Nucleus accumbens (tissue), 56 donors: ENCODE measurements at regions not wholly inside any gene's neighbourhood (a gene's known extent, or its start where the extent isn't known, plus 50 kb on each side); places are given as distances from the start of the nearest gene placed in this dataset.

Experiments
- DNase-seq, 56 donors: peaks; one replicate each; lab custom pipeline; 2025; lab: John Stamatoyannopoulos, UW

DNA sequence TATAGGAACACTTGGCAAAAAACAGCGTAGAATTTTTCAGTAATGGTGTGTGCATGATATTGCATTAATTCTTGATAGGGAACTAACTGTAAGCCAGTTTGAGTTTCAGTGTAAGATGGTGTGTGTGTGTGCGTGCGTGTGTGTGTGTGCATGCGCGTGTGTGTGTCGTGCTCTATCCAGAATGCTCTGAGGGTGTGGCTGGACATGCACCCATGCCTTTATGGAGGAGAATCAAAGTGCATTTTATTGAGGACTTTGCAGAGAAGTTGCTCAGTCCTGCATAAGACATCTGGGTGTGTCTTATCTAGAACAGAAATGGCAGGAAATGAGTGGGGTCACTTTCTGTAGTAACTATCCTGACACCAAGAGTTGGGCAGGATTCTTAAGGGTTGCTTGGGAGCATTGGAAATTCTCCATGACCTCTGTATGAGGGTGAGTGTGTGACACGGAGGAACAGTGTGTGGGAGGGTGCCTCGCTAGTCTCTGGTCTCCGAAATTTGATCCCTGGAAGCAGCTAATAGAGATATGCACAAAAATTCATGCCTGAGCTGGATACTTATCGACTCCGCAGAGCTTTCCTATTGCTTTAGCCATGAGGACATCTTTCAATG lies 252.2 kb downstream of the TSHZ3 start:
- no peak for DNase-seq

DNA sequence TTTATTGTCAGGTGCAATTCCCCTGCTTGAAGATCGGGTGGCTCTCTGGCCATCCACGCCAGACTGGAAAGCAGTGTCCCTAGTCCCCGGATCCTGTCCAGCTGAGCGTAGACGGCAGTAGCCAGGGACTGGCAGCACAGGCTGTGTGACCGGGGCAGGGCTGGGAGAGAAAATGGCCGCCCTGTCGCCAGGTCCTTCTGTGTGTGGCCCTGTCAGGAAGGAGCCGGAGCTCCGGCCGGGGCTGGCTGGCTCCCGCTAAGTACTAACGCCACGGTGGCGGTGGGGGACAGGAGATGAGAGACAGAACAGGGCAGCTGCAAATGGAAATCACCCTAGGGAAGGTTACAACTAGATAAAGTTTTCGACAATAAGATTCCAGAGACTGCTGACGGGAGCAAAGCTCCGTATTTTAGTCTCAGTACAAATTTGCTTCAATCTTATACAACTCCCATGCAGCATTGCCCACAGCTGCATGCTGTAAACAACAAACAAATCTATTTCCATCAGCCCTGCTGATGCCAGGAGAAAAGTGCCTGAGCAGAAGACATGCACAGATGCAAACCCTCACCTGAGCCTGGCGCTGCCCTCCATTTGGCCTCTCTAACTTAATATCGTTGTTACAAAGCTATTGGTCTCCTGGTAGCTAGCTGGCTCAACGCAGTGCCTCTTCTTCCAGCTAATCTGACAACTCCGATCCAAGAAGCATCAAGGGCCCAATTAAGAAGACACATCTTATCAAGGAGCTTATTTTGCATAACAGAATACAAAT lies 253.0 kb downstream of the TSHZ3 start:
- DNase-seq: no peak

DNA sequence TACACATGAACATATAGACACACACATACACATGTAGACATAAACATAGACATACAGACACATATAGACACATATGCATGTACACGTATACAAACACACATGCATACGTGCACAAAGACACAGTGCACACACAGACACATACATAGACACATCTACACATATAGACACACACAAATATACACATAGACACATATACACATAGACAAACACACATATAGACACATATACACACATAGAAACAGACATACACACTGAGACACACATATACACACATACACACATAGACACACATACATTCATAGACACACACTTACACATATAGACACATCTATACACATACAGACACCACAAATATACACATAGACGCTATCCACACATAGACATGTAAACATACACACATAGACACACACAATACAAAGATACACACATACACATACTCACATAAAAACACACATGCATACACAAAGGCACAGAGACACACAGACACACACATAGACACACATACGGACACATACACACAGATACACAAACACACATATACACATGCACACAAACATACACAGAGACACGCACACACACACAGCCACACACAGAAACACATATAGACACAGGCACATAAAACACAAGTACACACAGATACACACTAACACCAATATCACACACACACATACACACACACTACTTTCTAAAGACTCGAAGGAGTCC lies 254.0 kb downstream of the TSHZ3 start:
- no peak for DNase-seq

DNA sequence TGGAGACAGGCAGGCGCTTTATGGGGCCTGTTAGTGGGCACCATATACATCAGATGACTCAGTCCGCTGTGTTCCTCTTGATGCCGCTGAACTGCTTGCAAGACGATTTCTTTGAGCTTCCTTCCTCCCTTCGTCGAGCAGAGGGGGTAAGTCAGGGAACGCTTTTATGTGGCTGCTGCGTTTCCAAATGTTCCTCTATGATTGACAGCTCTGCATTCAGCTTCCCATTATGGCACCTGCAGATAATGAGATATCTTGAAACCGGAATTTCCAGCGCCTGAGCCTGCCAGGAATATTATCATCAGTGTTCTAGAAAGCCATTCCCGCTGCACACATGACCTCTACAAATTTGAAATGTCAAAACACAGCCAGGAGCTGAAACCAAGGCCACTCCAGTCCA lies 257.0 kb downstream of the TSHZ3 start:
- DNase-seq: no peak

DNA sequence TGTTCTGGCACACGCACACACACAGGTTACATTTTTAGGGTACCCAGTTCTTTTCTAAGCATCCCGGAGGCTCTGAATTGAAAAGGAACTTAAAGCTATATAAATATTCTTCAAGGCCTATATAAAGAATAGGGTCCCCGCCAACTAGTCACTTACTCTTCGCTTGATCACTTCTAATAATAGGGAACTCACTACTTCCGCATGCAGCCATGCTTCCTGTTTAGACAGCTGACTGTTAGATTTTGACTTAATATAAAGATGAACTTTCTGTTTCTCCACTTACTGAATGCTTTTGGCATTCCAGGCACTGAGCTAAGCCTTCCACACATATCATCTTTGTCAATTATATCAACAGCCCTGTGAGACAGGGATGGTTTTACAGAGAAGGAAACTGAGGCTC lies 259.6 kb downstream of the TSHZ3 start:
- no peak for DNase-seq

DNA sequence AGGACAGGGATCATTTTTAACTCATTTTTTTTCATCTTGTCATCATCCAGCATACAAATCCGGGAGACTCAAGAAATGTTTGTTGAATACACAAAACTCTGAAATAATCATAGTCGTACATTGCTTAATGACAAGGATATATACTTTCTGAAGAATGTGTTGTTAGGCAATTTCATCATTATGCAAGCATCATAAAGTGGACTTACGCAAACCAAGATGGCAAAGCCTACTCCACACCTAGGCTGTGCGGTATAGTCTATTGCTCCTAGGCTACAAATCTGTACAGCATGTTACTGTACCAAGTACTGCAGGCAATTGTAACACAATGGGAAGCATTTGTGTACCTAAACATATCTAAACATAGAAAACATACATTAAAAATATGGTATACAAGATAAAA lies 264.1 kb downstream of the TSHZ3 start:
- no peak for DNase-seq

DNA sequence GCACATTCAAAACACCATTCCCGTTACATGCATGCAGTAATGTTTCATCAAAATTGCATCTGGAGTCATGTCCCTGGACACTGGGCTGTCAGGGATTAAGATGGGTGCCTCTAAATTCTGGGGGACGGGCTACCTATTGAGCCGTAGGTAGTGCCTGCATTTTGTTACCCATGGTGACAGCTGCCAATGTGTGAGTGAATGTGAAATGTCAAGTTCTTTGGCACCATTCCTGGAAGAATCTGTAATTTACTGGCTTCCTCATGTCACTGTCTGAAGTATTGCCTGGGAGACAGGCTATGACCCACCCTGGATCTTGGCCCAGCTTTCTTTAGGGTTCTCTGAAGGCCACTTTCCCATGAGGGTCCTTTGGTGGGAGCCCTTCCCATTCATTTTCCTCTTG lies 266.1 kb downstream of the TSHZ3 start:
- no peak for DNase-seq

DNA sequence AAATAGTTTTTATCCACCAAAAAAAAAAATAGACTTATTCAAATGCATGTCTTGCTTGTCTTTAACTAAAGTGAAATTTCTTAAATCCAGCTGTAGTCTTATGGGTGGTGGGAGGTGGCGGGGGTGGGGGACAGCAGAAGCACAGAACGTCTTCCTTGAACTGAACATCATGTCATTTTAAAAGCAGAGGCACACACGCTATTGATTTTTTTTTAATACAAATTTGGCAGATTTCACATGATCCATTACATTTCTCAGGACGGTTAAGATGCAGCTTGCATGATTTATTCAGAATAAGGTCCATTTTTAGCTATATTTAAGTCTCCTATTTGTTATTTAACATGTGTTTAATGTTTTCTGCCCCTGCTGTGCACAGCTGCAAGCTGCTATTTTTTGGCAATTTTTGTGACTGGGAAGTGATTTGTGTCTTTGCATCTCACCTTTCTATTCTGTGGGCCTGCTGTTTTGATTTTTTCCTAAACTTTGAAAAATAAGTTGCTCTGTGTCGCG lies 274.0 kb downstream of the TSHZ3 start:
- DNase-seq: peak in 3 of 56 donors; percentile 13 to 36 (median 34)

DNA sequence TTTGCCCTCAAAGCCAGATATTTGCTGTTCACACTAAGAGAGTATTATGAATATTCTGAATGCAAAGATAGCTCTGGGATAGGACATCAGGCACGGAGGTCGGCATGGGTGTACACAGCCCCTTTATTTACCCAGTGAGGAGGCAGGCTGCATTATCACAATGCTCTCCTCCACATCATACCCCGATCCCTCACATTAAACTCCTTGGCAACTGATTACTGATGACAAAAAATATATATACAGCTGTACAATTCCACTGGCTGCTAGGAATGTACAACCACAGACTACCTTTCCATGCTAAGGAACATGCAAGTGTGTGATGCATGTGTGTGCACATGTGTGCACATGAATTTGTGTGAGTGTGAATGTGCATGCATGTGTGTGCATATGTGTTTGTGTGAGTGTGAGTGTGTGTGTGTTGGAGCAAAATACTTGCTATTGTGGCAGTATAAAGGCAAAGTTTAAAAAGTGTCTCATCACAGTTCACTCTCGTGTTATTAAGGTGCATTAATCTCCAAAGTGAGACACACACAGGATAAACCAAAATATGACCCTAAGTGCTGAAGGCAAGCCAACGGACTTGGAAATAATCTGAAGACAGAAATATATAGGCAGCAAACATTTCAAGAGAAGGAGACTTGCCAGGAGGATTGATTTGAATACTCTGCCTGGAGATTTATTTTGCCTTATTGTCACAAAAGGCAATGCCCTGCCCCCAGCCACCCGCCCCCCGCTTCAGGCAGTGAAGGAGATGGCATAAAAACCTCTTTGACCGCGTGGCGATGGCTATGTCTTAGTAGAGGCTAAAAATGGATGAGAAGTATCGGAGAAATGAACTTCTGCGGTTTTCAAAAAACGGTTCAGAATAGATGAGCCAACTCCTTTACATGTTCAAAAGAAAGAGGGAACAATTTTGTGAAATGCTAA lies 274.8 kb downstream of the TSHZ3 start:
- DNase-seq: peak in 2 of 56 donors; percentile 4 to 9

DNA sequence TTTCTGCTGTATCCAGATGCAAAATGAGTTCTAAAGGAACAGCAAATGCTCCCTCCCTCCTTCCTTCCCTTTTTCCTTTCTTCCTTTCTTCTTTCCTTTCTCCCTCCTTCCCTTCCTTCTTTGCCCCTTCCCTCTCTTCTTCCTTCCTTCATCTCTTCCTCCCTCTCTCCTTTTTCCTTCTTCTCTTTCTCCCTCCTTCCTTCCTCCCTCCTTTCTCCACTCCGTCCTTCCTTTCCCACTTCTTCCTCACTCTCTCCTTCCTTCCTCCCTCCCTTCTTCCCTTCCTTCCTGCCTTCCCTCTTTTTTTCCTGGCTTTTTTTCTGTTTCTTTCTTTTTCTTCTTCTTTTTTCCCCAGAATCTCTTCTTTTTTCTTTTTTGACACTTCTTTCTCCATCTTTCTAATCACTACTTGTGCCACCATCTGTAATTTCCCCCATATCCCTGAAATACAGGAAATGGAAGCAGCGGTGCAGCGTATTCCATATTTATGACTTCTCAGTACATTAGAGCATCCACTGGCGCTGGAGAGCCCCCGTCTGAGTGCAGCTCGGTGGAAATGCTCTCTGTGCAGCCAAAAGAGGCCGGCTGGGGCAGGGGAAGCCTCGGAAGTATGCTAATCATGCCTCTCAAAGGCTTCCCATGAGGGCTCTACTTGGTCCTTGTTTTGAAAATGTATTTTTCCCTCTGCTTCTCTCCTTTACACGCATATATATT lies 275.6 kb downstream of the TSHZ3 start:
- peak in 1 of 56 donors; percentile 4 for DNase-seq

DNA sequence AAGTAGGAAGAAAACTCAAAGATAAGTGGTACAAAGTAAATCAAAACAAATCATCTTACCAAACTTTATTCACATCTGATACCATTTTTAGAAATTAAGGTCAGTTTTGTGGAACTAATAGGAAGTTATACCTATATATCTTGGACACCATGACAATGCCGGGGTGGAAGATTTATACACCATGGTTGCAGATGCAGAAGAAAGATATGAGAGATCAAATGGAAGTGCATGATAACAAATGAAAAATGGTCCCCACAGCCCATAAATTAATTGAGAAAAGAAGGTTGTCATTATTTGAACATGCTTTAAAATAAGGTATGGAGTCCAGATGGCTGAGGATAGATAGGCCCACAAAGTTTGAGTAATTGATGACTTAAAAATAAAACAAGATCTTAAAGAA lies 276.8 kb downstream of the TSHZ3 start:
- DNase-seq: no peak

DNA sequence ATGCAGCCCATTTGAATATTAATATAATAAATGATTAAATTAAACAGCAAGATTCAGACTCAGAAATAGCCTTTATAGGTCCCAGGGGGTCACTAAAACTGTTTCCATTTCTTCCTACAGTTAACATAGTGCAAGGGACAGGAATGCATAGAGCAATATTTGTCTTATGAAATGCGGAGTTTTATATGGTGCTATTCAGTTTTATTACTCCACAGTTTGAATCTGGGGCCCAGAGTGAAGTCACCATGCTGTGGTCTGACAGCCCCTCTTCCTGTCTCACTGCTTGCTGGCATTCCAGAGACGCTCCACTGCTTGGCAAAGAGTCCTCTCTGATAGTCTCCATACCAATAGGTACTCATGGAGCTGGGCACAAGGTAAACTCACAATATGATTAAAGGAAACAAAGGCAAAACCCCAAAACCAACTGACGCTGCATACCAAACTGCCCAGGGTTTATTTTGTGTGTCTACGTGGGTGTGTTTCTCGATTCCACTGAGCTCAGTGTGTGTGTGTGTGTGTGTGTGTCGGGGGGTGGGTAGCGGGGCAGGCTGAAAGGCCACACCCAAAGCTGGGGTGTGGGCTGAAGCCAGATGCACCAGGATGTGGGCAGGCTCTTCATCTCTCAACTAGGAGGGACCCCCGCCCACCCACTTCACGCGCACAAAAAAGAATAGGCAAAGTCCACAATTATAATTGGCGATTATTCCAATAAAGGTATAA lies 277.9 kb downstream of the TSHZ3 start:
- no peak for DNase-seq

DNA sequence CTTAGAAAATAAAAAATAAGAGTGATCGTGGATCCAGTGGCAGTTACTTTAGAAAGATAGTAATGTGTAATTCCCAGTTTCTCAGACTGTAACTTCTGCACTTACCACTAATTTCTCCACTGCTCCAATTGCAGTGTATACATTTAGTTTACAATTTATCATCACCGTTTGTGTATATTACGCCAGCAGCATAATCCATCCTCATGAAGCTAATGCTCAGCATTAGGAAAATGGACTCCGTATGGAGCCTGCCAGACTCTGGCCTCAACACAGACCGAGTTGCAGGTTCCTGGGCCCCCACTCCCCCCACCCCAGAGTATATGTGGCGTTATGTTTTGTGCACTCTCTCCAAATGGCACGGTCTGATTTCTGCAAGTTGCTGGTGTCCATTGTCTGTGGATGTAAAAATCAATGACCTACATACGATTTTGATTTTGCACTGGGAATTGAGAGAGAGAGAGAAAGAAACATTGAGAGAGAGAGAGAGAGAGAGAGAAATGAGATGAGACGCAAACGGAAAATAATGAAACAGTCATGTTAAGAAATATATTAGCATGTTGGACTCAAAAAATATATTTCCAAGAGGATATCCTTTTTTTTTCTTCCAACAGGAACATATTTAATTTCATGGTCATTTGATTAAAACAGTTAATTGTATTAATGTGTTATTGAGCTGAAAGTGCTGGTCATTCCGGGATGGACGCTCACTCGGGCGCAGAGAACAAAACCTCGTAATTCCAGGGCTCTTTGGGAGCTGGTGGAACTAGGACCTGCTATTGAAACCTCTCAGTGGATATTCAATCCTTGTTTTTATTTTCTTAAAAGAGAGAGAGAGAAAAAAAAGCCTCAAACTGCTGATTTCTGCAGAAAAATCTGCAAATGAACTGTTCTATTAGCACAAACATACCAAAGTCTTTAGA lies 278.8 kb downstream of the TSHZ3 start:
- DNase-seq: no peak

DNA sequence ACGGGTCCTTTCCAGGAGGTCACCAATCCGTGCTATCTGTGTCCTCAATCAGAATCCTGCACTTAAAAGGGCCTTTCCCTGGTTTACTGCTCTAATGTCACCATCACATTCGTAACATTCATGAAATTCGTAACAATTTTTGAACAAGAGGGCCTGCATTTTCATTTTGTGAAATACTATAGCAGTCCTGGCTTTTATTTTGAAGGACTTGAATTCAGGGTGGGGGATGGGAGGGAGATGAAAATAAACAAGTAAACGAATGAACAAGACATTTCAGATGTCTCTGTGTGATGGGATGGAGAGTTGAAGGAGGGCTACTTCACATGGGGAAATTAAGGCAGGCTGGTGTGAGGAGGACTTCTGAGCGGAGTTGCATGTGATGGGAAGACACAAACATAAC lies 281.0 kb downstream of the TSHZ3 start:
- no peak for DNase-seq

DNA sequence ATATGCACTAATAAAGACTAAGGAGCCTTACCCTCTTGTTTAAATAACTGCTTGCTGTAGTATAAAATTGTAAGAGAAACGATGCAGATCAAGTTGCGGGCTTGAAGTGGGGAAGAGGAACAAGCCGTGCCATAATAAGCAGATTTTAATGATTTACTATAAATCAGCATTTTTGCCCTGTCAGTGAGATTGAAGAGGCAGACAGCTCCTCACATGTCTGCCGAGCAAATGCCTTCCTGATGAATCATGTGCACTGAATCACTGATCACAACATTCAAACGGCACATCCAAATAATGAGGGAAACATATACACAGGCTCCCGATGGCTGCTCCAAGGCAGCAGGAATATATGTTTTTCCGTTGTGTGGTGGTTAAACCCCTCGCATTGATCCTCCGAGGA lies 282.9 kb downstream of the TSHZ3 start:
- no peak for DNase-seq

DNA sequence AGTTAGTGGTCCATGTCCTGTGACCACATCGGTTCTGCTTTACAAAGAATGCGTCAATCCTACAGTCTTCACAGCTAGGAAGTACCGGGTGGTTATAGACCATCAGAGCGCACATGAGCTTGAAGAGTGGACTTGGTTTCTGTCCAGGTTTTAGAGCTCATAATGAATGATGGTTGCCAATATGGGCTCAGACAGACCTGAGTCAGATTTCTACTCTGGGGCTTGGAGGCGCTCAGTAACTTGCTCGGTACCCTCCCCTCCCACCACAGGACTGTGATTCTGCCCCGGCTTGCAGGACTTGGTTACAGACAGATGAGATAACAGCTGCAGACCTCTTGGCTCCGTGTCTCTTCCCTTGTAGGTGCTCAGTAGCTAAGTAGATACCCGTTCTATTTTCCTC lies 284.7 kb downstream of the TSHZ3 start:
- DNase-seq: no peak

DNA sequence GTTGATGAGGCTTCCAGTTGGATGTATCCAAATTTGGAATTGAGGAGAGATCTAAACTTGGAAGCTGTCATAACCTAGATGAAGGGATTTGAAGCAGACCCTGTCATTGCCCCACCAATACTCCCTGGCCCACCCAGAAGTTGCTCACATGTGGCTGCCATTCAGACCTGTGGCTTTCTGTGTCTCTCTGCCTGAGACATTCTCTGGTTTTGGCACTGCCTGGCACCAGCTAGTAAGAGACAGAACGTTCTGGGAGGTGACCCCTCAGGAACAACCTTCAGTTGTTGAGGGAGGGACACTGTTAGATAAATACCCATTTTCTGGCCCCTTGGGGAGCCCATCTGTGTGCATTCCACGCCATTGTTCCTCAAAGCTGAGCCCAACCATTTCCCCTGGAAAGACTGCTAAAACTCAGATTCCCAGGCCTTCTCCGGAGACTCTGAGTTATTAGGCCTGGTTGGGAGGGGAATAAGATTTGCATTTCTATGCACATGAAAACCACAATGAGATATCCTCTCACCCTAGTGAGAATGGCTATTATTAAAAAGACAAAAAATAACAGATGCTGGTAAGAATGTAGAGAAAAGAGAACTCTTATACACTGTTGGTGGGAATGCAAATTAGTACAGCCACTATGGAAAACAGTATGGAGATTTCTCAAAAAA lies 290.4 kb downstream of the TSHZ3 start:
- DNase-seq: no peak

DNA sequence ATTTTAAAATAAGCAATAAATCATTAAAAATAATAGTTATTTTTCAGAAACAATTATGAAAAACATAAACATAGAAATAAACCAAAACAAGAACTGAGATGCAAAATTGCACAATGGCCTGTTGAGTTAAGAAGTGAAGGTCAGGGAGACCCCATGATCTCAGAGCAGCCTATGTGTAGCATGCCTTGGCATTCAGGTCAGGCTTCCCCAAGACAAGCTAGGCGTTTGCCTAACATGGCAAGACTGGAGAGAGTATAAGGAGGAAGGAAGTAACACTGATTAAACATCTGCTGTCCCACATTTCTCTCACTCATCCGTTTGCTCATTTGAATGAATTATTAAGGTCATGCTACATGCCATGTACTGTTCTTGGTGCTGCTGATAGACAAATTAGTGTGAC lies 291.8 kb downstream of the TSHZ3 start:
- no peak for DNase-seq
